ENCODE measurements at regions not wholly inside any gene's neighbourhood (a gene's known extent, or its start where the extent isn't known, plus 50 kb on each side); places are given as distances from the start of the nearest gene placed in this dataset.
"Not testable (repeated sequence)": the region's sequence is repeated elsewhere in the genome, so short reads cannot be mapped to it uniquely, and the experiment has no call there.

DNA sequence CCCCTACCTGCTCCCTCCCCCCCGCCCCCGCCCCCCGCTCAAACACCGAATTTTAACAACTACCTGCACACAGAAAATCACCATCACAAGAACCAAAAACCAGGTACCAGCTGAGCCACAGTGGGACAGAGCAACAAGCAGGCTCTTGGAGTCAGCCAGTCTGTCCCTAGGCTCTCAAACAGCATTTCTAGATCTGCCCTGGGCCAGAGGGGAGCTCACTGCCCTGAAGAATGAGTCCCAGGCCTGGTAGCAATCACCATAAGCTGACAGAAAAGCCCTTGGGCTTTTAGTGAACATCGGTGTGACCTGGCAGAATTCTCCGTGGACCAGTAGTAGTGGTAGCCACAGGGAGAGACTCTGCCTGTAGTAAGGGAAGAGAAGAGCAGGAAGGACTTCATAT is 58.3 kb downstream of the C11orf87 start:
- no peak for DNase-seq

DNA sequence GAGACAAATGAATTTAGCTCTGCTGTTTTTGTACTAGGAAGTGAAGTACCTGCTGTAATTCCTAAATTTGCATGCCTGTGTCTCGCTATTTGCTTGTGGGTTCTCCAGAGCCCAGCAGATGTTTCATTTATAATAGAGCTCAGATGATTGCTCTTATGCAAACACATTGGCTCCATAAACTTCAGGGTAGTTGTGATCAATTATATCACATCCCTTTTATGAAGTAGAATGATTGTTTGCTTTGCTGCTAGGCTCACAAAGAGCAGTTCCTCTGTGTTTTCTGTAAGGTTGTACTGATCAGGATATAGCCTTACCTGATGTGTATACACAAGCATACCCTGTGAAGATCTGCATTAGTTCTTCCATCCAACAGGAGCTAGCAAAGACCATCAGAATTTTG is 64.1 kb downstream of the C11orf87 start:
- DNase-seq, result no peak

DNA sequence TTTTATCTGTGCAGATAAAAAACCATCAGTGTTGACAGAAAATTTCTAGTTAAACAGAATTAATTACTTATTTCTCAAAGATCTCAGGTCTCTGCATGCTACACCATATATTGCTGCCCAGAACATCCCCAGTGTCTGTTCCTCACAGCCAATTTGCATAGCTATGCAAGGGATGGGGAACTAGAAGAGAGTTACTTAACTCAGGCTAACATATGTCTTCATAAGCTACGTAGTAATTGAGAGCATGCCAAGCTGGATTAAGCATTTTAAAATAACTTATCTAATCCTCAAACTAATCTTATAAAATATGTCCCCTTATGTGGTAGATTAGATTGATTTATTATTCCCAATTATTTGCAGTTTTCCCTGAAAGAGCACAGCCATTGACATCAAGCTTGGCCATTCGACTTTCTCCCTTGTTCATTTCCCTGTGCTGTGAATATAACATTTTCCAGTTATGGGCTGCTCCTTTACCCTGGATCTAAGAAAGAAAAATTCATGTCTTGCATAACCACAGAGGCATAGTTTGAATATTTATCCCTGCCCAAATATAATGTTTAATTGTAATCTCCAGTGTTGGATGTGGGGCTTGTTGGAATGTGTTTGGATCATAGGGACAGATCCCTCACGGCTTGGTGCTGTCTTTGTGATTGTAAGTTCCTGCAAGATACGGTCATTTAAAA is 69.1 kb downstream of the C11orf87 start:
- no peak for DNase-seq

DNA sequence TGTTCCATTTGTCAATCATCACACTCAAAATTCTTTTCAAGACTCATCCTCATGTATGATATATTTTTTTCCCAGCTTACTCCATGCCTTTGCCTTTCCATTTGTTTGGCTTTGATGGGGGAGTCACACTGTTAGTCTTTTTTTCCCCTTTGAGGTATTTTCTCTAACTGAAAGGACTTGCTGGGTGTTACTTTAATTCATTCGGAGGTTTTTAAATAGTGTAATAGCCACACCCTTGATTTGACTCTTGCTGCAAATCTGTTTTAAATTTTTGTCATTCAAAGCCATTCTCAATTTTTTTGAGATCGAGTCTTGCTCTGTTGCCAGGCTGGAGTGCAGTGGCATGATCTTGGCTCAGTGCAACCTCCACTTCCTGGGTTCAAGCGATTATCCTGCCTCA is 84.1 kb downstream of the C11orf87 start:
- no peak for DNase-seq

DNA sequence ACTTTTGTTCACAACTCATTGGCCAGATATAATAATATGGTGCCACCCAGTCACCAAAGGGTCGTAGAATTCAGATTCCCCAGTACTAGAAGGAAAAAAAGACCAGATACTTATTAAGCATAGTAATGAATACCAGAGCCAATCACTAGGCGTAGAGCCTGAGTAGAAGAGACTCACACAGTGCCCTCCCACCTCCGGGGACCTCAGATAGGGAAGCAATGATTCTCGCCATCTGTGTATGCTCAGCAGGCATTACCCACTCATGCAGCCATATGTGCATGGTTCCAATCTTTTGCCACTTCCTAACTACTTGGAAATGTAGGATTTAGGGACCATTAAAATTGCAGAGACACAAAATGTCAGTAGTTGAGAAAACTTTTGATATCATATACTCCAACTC is 85.3 kb downstream of the C11orf87 start:
- no peak for DNase-seq

DNA sequence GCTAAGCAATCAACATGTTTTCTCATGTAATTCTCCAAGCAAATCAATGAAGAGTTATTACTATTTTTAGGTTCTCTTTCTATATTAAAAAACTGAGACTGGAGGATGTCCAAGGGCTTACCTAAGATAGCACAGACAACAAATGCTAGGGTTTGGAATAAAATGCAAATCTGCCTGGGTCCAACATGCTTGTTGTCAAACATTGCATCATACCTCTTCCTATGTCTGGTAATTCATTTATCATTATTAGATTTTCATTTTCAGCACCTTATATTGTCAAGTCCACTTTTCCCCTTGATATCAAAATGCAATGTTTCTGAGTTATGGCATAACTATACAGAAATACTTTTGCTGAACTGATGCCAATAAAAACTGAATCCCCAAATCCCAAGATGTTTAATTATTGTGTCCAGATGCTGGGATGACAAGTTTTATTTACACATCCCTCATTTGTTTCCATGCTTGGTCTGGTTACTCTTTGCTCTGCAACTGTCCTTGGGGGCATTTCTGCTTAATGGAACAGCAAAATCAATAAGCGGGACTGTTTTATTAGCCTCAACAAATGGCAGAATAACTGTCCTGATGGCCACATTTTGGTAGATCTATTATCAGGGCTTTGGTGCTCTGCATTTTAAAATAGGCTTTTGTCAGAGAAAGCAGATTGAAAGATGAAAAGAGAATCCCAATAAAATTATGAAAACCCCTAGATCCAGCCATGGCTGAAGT is 86.0 kb downstream of the C11orf87 start:
- DNase-seq, result no peak

DNA sequence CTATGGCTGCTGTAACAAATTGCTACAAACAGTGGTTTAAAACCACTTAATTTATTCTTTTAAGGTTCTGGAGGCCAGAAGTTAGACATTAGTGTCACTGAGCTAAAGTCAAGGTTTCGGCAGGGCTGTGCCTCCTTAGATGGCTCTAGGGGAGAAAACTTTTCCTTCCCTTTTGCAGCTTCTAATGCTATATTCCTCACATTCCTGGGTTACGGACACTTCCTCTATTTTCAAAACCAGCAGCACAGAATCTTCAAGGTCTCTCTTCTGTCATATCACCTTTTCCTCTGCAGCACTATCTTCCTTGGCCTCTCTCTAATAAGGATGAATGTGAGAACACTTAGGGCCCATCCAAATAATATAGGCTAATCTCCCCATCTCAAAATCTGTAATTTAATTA is 87.0 kb downstream of the C11orf87 start:
- DNase-seq, result no peak

DNA sequence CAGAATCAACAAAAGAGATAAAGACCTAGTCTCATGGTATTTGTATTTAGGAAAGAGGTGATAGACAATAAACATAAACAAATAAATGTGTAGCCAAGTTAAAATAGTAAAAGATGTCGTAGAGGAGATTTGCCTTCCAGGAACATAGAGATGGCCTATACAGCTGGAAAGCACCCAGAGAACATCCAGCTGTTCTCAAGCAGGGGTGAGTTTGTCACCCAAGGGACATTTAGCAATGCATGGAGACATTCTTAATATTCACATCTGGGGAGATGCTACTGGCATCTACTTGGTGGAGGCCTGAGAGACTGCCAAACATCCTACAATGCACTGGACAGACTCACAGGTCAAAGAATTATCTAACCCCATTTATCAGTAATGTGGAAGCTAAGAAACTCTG is 88.3 kb downstream of the C11orf87 start:
- DNase-seq, result no peak

DNA sequence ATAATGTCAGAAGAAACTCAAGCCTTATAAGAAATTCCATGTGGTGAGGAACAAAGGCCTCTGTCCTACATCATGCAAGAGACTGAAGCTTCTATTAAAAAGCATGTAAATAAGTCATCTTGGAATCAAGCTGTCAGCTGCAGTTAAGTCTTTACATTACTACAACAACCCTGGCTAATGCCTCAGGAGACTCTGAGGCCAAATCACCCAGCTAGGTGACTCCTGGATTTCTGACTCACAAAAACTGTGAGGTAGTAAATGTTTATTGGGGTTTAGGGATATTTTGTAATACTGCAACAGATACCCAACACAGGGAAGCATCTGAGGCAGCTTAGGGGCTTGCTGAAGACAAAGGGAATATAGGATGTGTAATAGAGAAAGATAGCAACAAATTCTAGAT is 89.6 kb downstream of the C11orf87 start:
- no peak for DNase-seq

DNA sequence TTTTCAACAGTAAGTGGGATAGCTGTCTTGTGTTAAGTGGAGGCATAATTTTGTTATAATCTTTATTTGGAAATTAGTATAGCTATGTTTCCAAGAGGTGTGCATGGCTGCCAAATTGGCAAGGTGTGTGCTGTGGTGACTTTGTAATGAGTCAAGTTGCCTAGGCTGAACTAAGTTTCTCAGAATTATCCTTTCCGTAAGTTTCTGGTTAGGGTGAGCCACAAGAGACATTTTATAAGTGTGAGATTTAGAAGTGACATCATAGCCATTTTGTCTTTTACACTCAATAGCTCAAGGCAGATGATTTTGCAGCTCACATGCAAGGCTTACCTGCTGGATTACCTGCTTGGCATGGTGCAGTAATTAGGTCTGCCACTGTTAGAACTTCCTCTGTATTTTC is 90.3 kb downstream of the C11orf87 start:
- no peak for DNase-seq

DNA sequence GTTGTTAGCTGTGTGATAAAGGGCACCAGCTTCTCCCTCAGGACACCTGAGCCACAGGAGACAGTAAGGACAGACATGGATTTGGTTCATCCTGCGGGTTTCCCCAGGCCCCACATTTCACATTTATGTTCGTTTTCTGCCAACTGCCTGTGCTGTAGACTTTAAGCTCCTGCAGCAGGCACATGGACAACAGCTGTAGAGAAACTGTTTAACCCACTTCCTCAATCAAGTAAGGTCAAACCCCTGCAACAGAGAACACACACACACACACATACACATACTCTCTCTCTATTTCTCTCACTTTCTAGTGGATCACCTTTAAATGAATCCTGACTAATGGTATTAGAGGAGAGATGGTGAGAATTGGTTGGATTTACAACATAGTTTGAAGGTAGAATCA is 90.7 kb downstream of the C11orf87 start:
- DNase-seq, result no peak

DNA sequence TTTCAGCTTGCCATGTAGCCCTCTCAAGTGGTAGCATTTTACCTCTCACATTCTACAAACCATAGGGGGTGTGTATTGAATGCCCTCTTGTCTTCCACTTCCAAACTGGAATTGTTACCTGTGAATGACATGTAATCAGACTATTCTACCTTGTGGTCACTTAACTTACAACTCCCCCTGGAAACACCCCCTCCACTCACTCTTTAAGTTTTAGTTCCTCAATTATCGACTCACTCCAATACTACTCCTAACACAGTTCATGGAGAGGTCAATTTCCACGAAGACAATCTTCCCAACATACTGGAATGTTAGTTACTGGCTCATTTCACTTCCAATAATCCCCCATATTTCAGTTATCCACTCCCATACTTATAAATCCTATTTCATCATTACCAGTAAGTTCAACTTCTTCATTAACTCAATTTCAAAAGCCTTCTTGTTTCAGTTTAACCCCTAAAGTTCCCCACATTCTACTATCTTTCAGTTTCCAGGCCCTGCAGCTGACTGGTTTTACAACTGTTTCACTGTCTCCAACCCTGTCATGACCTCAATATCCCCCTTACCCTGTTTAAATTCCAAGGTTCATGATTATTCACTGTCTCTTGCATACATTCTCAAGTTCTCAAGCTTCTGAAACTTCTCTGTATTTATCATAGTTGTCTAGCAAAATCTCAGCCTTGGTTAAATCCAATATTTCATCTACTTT is 92.5 kb downstream of the C11orf87 start:
- no peak for DNase-seq

DNA sequence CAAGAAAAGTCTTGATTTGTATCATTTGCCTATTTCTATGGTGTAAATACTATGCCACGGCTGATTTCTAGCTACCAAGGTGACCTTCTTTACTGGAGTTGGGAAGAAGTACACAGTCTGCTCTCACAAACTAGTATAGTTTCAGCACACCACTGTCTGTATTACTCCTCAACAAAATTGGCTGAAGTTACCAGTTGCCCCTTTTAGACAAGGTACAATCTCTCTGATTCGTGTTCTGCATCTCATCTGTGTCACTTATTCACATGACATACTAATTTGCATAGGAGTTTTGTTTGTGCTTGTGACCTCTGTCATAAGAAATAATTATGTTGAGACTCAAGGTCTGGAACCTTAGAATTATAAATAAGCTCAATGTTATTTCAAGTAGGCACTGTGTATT is 97.3 kb downstream of the C11orf87 start:
- DNase-seq, result no peak

DNA sequence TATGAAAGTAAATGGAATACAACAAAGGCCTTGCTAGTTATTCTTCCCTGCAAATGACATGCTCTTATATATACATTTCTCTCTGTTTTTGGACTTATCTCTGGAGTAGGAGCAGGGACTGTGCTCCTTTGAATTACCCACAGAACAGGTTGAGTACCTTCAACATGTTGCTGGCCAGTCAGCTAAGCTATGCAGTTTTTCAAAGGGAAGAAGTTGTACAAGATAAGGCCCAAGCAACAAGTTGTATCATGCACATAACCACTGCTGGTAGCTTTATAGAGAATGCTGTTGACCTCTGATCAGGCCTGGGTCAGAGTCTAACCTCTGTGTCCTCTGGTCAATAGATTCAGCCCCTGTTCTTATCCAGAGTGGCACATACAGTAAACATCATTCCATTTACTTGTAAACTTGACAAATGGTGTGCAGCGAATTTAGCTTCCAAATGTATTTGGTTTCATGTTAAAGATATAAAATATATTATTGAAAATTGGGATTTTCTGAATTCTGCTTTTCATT is 99.6 kb downstream of the C11orf87 start:
- DNase-seq, result no peak

DNA sequence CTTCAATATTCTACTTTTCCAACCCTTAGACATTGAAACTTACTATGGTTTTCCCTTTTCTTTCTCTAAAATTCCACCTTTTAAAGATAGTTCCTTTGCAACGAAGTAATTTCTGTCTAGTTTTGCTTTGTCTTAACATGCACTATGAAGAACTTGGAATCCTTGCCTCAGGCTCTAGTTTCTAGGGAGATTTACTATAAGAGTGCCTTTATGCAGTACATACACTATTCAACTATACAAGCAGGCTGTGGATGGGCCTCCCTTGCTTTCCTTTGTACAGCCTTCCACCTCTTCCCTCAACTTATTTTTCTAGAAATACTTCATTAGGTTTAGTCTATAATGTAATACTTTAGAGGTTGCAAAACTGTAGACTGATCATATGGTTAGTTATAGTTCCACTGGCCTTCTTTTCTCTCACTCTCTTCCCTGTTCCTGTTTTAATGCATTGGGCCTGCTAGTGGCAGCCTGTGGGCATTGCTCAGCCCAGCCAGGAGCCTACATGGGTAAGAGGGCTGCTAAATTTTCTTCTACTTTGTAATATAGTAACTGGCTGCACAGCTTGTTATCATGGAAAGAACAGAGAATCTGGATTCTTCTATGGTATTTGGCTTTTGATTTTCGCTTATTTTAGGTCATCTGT is 100.2 kb downstream of the C11orf87 start:
- DNase-seq, result no peak

DNA sequence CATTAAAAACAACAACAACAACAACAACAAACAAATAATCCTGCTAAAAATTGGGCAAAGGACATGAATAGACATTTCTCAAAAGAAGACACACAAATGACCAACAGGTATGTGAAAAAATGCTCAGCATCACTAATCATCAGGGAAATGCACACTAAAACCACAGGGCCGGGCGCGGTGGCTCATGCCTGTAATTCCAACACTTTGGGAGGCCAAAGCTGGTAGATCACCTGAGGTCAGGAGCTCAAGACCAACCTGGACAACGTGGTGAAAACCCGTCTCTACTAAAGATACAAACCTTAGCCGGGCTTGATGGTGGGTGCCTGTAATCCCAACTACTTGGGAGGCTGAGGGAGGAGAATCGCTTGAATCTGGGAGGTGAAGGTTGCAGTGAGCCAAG is 103.6 kb downstream of the C11orf87 start:
- not testable (repeated sequence) for DNase-seq

DNA sequence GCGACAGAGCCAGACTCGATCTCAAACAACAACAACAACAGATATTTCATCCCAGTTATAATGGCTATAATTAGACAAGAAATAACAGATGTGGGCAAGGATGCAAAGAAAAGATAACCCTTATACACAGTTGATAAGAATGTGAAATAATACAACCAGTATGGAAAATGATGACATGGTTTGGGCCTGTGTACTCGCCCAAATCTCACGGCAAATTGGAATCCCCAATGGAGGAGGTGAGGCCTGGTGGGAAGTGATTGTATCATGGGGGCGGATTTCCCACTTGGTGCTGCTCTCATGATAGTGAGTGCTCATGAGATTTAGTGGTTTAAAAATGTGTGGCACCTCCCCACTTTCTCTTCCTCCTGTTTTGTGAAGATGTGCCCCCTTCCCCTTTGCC is 104.1 kb downstream of the C11orf87 start:
- no peak for DNase-seq

DNA sequence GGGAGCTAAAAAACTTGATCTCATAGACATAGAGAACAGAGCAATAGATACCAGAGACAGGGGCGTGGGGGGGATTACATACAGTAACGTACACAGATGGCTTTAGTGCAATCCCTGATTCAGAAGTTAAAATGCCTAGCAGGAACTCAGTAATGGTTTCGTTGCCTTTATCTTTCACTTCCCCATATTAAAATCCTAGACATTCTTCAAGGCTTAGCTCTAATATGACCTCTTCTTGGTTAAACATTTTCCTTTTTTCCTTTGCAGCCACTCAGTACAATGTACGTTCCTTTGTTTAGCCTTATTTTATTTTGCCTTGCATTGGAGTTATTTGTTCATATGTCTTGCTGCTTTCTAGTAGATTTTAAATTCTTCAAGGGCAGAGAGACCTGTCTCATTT is 104.9 kb downstream of the C11orf87 start:
- no peak for DNase-seq

DNA sequence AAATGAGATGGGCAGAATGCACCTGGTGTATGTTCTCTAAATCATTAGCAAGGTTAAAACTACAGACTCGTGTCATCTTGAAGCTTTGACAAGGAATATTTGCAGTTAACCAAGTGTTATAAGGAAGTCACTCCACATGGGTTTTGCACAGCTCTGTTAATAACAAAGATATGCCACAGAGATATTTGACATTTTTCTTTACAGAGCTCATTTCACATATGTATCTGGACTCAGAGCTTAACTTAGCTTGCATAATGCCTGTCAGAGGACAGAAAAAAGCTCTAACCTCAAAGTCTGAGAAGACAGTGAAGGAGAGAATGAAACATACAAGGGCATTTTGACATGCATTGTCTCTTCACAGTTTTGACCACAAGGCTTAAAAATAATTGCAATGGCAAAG is 105.5 kb downstream of the C11orf87 start:
- no peak for DNase-seq

DNA sequence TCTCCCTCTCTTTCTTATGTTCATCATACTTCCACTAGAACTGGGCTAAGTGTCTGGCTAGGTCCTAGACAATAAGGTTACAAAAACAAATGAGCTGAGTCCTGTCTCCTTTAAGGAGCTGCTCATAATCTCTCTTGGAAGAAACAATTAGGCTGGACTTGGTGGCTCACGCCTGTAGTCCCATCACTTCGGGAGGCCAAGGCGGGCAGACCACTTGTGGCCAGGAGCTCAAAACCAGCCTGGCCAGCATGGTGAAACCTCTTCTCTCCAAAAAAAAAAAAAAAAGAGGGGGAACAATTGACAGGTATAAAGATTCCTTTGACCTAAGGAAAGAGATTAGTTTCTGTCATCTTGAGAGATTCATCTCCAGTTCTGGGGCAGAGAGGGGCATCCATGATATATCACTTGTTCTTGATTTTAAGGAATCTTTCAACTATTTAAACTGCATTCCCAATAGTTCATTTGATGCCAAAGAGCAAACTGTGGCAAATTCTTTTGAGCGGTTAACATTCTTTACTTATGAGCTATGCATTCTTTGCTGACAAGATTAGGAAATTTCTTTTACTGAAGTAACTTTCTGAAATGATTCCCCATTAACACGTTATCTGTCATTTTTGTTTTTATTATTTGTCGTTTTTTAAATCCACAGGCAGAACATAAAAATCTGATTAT is 125.5 kb downstream of the C11orf87 start:
- no peak for DNase-seq

DNA sequence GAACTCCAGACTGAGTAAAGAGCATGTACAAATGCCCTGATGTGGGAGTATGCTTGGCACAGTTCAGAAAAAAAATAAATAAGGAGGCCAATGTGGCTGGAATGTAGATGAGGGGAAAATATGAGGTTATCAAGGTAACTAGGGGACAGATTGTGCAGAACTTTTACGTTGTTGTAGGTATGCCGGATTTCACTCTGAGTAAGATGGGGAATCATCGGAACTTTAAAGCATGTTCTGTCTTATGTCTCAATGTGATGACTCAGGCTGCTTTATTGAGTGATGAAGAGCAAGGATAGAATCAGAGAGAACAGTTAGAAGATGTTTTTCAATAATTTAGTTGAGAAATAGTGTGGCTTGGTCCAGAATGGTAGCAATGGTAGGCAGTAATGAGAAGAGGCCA is 130.4 kb downstream of the C11orf87 start:
- DNase-seq, result no peak

DNA sequence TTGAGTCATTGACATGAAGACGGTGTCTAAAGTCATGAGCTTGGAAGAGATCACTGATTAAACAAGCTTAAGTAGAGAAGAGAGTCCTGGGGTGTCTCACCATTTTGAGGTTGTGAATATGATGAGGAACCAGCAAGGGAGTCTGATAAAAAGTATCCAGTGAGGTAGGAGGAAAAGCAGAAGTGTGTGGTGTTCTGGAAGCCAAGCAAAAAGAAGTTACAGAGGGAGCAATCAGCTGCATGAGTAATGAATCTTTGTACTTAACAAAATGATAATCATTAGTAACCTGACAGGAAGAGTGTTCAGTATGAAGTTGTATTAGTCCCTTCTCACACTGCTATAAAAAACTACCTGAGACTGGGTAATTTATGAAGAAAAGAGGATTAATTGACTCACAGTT is 131.3 kb downstream of the C11orf87 start:
- no peak for DNase-seq

DNA sequence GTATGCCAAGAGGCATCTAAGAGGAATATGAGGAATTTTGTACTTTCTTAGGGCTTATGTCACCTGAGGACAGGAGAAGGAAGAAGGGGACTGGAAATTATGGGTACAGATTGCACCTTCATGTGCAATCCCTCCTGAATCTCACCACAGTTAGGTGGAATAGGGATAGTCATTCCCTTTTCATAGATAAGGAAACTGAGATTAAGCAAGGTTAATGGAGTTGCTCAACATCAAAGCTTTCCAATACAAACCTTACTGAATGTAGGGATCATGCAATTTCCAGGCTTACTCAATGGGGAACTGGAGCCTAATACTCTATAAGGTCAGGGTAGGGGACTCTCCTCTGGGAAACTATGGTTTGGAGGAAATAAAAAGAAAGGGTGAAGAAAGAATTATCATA is 133.0 kb downstream of the C11orf87 start:
- no peak for DNase-seq

Measured in CD4-positive, alpha-beta T cell treated with Interleukin-4 for 1 hour (primary cell).